Spinal cord (tissue), 9 donors: ENCODE measurements at regions not wholly inside any gene's neighbourhood (a gene's known extent, or its start where the extent isn't known, plus 50 kb on each side); places are given as distances from the start of the nearest gene placed in this dataset.

Experiments
- DNase-seq, 6 donors: peaks; one replicate each; pipeline versions ENCODE4 v3.0.0 to v3.0.0-alpha.2; 2013 to 2015; ENCODE audit warnings: low spot score in 6 of 6, low read depth in 4 of 6
- H3K27ac ChIP-seq: one replicate; pipeline ENCODE4 v1.5.1; 2013; ENCODE audit warnings: low read depth, low read length, control low read depth
- H3K27me3 ChIP-seq: one replicate; pipeline ENCODE4 v1.6.1; 2013; ENCODE audit warnings: low read length; ENCODE audit not compliant: control insufficient read depth, insufficient read depth
- H3K36me3 ChIP-seq: one replicate; pipeline ENCODE4 v1.6.1; 2013; ENCODE audit warnings: low read length; ENCODE audit not compliant: control insufficient read depth, insufficient read depth
- H3K4me1 ChIP-seq: one replicate; pipeline ENCODE4 v1.6.1; 2013; ENCODE audit warnings: low read length; ENCODE audit not compliant: control insufficient read depth, insufficient read depth
- H3K4me3 ChIP-seq: one replicate; pipeline ENCODE4 v1.5.1; 2013; ENCODE audit warnings: low read depth, low read length, control low read depth
- H3K9me3 ChIP-seq: one replicate; pipeline ENCODE4 v1.6.1; 2013; ENCODE audit warnings: low read length; ENCODE audit not compliant: control insufficient read depth, insufficient read depth
- WGBS: methylation state at CpG from one replicate; pipeline ENCODE4 v1.1.5; 2013; ENCODE audit warnings: missing lambda C conversion rate; ENCODE audit not compliant: insufficient coverage; 5-methylcytosine and 5-hydroxymethylcytosine counted together
- donor health status: healthy.

DNA sequence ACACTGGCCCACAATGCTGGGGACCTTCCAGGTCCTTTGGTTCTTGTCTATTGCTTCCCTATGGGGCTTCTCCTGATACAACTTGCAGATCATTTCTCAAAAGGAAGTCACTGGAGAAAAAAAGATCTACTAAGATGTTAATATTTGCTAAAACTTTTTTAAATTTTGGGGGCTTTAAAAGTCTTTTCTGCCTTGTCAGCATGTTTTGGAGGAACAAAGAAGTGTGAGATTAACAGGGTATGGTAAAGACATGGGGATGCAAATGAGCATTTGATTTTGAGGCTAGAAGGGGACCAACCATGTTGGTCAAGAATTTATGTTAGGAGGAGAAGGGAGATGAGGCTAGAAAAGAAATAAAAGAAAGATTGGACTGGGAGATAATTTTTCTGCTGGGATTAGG, 515.4 kb downstream of the HTR7 start:
- DNase-seq = no peak
- Histone ChIP-seq H3K9me3 (no peaks in the 10 kb centered on the region), H3K27me3 (no peaks in the 10 kb centered on the region), H3K36me3 (no peaks in the 10 kb centered on the region), H3K27ac (no peak overlapping the region), H3K4me1 (no peaks in the 10 kb centered on the region), H3K4me3 (no peak overlapping the region)

DNA sequence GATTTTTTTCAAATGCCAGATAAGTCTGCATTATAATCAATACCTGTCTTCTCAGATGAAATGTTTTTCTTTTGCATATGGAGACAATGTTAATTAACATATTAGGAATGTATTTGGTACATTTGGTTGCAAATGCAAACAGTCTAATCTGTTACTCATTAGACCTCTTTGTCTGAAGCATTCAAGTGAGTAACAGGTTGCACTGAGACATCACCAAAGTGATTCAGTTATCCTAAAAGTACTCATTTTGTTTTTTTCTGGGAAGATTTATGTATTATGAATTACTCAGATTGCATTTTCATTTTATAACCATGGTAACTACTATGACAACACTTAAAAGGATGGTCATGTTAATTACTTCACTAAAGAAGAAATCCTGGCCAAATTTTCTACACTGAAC, 513.6 kb downstream of the HTR7 start:
- Histone ChIP-seq H3K27me3 (no peaks in the 10 kb centered on the region), H3K4me3 (no peak overlapping the region), H3K27ac (no peak overlapping the region), H3K9me3 (no peaks in the 10 kb centered on the region), H3K36me3 (no peaks in the 10 kb centered on the region), H3K4me1 (no peaks in the 10 kb centered on the region)
- no peak for DNase-seq

DNA sequence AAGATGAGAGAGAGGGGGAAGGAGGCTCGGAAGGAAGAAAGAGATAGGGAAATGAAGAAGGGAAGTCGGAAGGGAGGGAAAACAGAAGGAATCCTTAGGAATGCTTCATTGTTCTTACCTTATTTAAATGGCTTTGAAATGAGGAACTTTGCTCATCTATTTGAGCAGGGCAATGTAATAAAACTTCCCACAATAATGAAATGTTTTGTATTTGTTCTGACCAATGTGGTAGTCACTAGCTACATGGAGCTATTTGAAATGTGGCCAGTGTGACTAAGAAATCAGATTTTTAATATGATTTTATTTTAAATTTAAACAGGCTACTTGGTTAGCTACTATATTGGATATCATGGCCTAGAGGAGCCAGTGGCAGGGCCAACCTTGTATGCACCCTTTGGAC, 510.6 kb downstream of the HTR7 start:
- 100% methylated on average over 1 of the region's 2 CpGs for WGBS
- Histone ChIP-seq H3K27ac (no peak overlapping the region), H3K4me3 (no peak overlapping the region), H3K4me1 (no peaks in the 10 kb centered on the region), H3K27me3 (no peaks in the 10 kb centered on the region), H3K36me3 (no peaks in the 10 kb centered on the region), H3K9me3 (no peaks in the 10 kb centered on the region)
- no peak for DNase-seq

DNA sequence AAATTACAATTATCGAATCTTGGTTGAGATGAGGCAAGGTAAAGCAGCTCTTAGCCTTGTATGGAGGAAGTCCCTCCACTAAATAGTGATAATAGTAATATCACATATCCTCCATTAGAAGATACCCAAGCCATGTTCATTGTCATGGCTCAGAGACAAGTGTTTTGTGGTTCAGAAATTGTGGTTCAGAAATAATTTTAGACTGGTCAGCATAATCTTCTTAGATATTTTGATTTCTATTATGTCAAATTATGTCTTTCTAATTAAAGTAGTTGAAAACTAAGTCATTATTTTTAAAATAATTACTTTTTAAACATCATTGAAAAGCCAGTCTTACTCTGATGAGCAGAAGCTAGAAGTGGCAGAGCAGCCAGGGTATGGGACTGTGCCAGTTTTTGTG, 507.7 kb downstream of the HTR7 start:
- H3K27me3 ChIP-seq = no peaks in the 10 kb centered on the region
- no peaks in the 10 kb centered on the region for H3K4me1 ChIP-seq
- no peak for DNase-seq
- no CpG with 5 or more reads among the region's 1 CpG for WGBS
- H3K36me3 ChIP-seq = no peaks in the 10 kb centered on the region
- no peak overlapping the region for H3K27ac ChIP-seq
- H3K4me3 ChIP-seq = no peak overlapping the region
- no peaks in the 10 kb centered on the region for H3K9me3 ChIP-seq

DNA sequence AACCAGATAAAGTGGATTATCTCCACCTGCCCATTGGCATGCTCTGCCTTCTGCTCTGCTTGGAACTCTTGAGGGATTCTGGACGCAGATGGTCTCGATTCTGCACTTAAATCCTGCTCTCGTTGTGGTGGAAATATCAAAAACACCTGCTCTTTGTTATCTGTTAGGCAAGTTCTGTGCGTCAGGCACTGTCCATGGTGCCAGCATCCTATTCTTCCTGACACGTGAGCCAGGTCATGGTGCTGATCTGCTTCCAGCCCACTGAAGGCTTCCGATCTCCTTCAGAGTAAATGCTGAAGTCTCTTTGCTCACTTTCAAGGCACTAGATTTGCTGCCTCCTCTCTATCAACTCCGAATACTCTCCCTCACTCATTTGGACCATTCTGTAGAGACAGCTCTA, 505.6 kb downstream of the HTR7 start:
- H3K4me3 ChIP-seq = no peak overlapping the region
- DNase-seq = no peak
- no peaks in the 10 kb centered on the region for H3K27me3 ChIP-seq
- 87% methylated on average over 7 of the region's 7 CpGs for WGBS
- no peaks in the 10 kb centered on the region for H3K9me3 ChIP-seq
- H3K4me1 ChIP-seq = no peaks in the 10 kb centered on the region
- no peaks in the 10 kb centered on the region for H3K36me3 ChIP-seq
- H3K27ac ChIP-seq = no peak overlapping the region

DNA sequence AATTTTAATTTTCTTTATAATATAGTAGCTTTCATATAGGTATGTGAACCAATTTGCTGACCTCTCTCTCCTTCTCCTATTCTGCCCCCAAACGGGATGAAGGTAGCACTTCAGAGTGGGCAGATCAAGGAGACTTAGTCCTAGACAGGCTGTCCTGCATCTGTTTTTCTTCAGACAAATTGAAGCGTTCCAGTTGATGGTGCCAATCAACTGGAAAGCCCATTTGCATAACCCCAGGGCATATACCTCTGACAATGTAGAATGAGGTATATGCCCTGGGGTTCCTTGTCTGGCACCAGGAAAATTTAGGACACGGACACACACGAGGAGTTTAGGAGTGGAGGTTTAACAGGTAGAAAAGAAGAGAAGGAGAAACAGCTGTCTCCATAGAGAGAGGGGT, 502.9 kb downstream of the HTR7 start:
- H3K27ac ChIP-seq = no peak overlapping the region
- no peaks in the 10 kb centered on the region for H3K4me1 ChIP-seq
- DNase-seq = no peak
- H3K9me3 ChIP-seq = no peaks in the 10 kb centered on the region
- WGBS = 86% methylated on average over 3 of the region's 4 CpGs
- no peaks in the 10 kb centered on the region for H3K36me3 ChIP-seq
- H3K27me3 ChIP-seq = no peaks in the 10 kb centered on the region
- H3K4me3 ChIP-seq = no peak overlapping the region

DNA sequence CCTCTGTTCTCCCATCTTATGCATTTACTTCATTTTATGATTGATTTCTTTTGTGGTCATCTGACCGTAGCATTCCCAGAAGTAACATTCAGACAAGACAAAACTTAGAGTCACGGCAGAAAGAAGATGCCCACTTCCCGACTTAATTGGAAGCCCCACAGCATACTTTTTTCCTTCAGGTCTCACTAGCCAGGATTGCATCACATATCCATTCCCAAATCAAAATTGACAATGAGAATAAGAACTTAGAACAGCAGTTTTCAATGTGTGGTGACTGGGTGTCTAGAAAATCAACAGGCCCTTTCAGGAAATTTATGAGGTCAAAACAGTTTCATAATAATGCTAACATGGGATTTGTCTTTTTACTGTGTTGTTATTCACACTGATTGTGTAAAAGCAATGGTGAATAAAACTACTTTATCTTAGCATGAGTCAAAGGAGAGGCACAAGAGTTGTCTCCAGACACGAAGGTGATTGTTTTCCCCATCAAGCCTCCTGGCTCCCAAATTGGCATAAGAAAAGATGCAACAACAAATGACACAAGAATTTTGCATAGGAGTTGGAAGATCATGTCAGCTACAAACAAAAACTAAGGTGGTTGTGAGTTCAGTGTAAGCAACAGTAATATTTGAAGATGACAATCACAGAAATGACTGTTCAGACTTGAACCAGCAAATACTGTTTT, 493.9 kb downstream of the HTR7 start:
- no peak overlapping the region for H3K4me3 ChIP-seq
- H3K4me1 ChIP-seq = no peaks in the 10 kb centered on the region
- 94% methylated on average over 2 of the region's 4 CpGs for WGBS

DNA sequence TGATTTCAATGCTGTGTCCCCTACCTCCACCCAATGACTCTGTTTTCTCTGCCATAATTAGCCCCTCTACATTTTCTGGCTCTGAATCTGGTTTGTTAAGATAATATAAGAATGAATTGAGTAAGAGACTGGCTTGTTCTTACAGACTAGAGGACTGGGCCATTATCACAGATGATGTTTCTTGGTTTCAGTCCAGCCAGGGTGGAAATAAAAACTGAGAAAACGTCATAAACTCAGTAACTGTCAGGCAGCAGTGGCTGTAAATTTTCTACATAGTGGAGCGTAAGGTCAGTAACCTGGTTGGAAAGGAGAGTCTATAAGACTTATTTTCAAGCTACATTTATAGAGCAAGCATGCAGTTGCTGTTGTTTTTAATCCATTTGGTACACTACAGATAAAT, 485.4 kb downstream of the HTR7 start:
- no CpG with 5 or more reads among the region's 2 CpGs for WGBS
- Histone ChIP-seq H3K36me3 (no peaks in the 10 kb centered on the region), H3K27ac (no peak overlapping the region), H3K27me3 (no peaks in the 10 kb centered on the region), H3K4me1 (no peaks in the 10 kb centered on the region), H3K4me3 (no peak overlapping the region), H3K9me3 (no peaks in the 10 kb centered on the region)
- peak in 1 of 6 donors; percentile 28 for DNase-seq

More for the DNA sequence above, 493.9 kb downstream of the HTR7 start:
- Histone ChIP-seq H3K27me3 (no peaks in the 10 kb centered on the region), H3K36me3 (no peaks in the 10 kb centered on the region), H3K27ac (no peak overlapping the region), H3K9me3 (no peaks in the 10 kb centered on the region)
- no peak for DNase-seq

DNA sequence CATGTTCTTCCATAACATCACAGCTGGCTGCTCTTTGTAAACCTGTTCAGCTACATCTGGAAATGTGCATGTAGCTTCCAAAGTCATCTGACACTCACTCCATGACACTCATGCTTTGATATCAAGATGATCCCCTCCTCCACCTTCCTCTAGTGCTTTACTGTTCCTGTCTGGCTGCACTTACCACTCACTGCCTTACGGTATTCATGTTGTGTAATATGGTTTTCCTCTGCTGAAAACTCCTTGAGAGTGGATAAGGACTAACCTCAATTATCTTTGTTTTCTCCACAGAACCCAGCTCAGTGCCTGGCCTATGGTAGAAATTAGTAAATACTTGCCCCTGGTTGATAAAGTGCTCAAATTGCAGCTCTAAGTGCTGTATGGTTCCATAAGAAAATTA, 483.9 kb downstream of the HTR7 start:
- Histone ChIP-seq H3K27ac (no peak overlapping the region), H3K4me3 (no peak overlapping the region), H3K9me3 (no peaks in the 10 kb centered on the region), H3K36me3 (no peaks in the 10 kb centered on the region), H3K27me3 (no peaks in the 10 kb centered on the region), H3K4me1 (no peaks in the 10 kb centered on the region)
- DNase-seq = no peak
- WGBS = no CpG with 5 or more reads among the region's 1 CpG

DNA sequence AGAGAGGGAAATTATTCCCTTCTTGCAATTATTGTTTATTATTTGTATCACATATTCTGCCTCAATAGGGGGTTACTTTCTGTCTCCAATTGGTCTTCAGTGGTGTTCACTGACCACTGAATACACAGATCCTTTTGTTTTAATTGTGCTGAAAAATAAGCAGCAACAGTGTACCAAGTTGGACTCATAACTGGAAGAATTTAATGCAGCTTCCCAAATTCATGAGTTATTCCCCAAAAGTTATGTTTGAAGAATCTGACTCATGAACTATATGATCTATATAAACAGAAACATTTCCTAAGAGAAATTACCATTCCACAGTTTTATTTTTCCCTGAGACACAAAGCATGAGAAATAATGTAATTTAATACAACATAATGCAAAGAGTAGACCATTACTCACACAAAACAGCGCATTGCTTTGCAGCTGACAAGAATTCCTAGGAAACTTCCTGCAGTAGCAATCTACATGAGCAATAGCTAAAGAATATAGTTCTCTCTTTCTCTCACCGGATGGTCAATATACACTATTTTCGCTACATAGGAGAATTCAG, 479.2 kb downstream of the HTR7 start:
- Histone ChIP-seq H3K4me1 (no peaks in the 10 kb centered on the region), H3K27ac (no peak overlapping the region), H3K36me3 (no peaks in the 10 kb centered on the region), H3K4me3 (no peak overlapping the region), H3K27me3 (no peaks in the 10 kb centered on the region), H3K9me3 (no peaks in the 10 kb centered on the region)
- WGBS = no CpG with 5 or more reads among the region's 3 CpGs
- peak in 1 of 6 donors; percentile 68 for DNase-seq
